Erythroblast (primary cell): ENCODE measurements at regions not wholly inside any gene's neighbourhood (a gene's known extent, or its start where the extent isn't known, plus 50 kb on each side); places are given as distances from the start of the nearest gene placed in this dataset.

Source experiments
- GATA1 ChIP-seq: IDR thresholded peaks from 2 replicates; pipeline ENCODE4 v1.6.1; 2011; ENCODE audit warnings: low read depth, mild to moderate bottlenecking, control low read depth, low read length, moderate library complexity
- POLR2A ChIP-seq: IDR thresholded peaks from 2 replicates; pipeline ENCODE4 v1.6.1; 2011; ENCODE audit warnings: mild to moderate bottlenecking, low read length

DNA sequence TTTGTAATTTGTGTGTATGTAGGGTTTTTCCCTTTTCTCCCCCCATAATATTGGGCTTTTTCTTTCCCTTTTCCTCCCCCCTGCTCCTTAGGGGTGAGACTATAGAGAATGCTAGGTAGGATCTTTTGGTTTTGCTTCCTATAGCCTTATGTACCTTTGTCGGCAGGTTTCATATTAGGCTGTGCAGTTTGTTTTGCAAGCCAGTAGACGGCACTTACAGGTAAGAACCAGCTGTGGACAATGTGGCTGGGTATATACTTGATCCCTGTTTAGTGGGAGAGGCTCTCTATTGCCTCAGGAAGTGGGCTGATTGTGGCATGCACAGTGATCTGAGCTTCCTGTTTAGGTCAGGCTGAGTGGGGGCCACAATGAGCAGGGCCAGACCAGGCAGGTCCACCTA lies 359.2 kb upstream of the OBI1 start:
- TF ChIP-seq POLR2A = no peak
- TF ChIP-seq GATA1 = no peak
